K562 (cell line): ENCODE measurements at regions not wholly inside any gene's neighbourhood (a gene's known extent, or its start where the extent isn't known, plus 50 kb on each side); places are given as distances from the start of the nearest gene placed in this dataset.

Source experiments
- ATAC-seq: fragments of 200-7000 bp; cut with Tn5 transposase; 3 replicates; pipeline ENCODE4 v1.9.1; 2020; ENCODE audit warnings: moderate library complexity
- BruUV-seq: library from RNA; stranded (reverse); fragments of 400-500 nt; replicated peaks from 2 replicates; lab custom pipeline; 2021; lab: Mats Ljungman, UMichigan
- CTCF ChIA-PET: fragments of 300-600 bp; formaldehyde crosslinking; extraction: SDS; loops from one replicate; lab custom pipeline; 2021; ENCODE audit warnings: low intra/inter-chr PET ratio; lab: Yijun Ruan, JAX
- POLR2A ChIA-PET: fragments of 300-600, 350-650 bp; sonication (Branson Sonifier 250); formaldehyde crosslinking; extraction: SDS; loops from one replicate; lab custom pipeline; 2021; ENCODE audit warnings: antibody characterized with exemption, inconsistent platforms; lab: Yijun Ruan, JAX
- DNase-seq, 4 experiments: peaks; one replicate each; pipeline versions ENCODE4 v3.0.0 to v3.0.0-alpha.2; 2011 to 2018; ENCODE audit warnings: low spot score in 3 of 4, mixed read lengths in 3 of 4; ENCODE audit errors: extremely low read depth in 1 of 4
- FAIRE-seq: peaks from 2 replicates; lab custom pipeline; 2011; peaks lifted over from hg19 to GRCh38; lab: Jason Lieb, UNC
- H2AFZ ChIP-seq: 2 replicates; pipeline ENCODE4 v1.6.0; 2011; ENCODE audit warnings: low read depth, low read length, control low read depth, inconsistent platforms
- H3K27ac ChIP-seq: fragments of 200-600 bp; 3 replicates; pipeline ENCODE4 v1.8.0; 2011; ENCODE audit warnings: low read depth, mild to moderate bottlenecking, control low read depth, inconsistent platforms, low read length, moderate library complexity, mixed read lengths; ENCODE audit errors: extremely low read depth
- H3K27me3 ChIP-seq, 2 experiments: fragments of 300-600 bp in 1 of 2; 2 replicates in 1 of 2; 3 replicates in 1 of 2; pipeline versions ENCODE4 v1.6.0 to v1.8.0; 2011; ENCODE audit warnings: inconsistent platforms in 2 of 2, low read length in 2 of 2, mild to moderate bottlenecking in 1 of 2, mixed read lengths in 1 of 2, moderate library complexity in 1 of 2; ENCODE audit not compliant: control insufficient read depth in 2 of 2, insufficient read depth in 2 of 2
- H3K36me3 ChIP-seq: fragments of 300-600 bp; 3 replicates; pipeline ENCODE4 v1.8.0; 2011; ENCODE audit warnings: mild to moderate bottlenecking, low read length, inconsistent platforms; ENCODE audit not compliant: control insufficient read depth, insufficient read depth
- H3K4me1 ChIP-seq, 2 experiments: fragments of 200-600 bp in 1 of 2; replicated peaks in 1 of 2; 2 replicates in 1 of 2; 3 replicates in 1 of 2; pipeline versions ENCODE4 v1.5.1 to v1.8.0; 2011; ENCODE audit warnings: inconsistent platforms in 2 of 2, low read length in 2 of 2, mild to moderate bottlenecking in 1 of 2, mixed read lengths in 1 of 2, moderate library complexity in 1 of 2; ENCODE audit not compliant: control insufficient read depth in 2 of 2, insufficient read depth in 2 of 2
- H3K4me2 ChIP-seq: 2 replicates; pipeline ENCODE4 v1.6.1; 2011; ENCODE audit warnings: low read length, control low read depth, inconsistent platforms, mixed read lengths; ENCODE audit not compliant: insufficient read depth
- H3K4me3 ChIP-seq: fragments of 200-600 bp; sonication (generic), shearing (Covaris generic); 2 replicates; pipeline ENCODE4 v1.5.1; 2016; ENCODE audit warnings: control low read depth, inconsistent platforms
- H3K79me2 ChIP-seq: fragments of 200-600 bp; 3 replicates; pipeline ENCODE4 v1.8.0; 2011; ENCODE audit warnings: low read length, inconsistent platforms; ENCODE audit not compliant: control insufficient read depth, insufficient read depth
- H3K9ac ChIP-seq, 2 experiments: 2 replicates each; pipeline versions ENCODE4 v1.6.0 to v1.6.1; 2011; ENCODE audit warnings: low read depth in 2 of 2, low read length in 2 of 2, control low read depth in 1 of 2, inconsistent platforms in 1 of 2, mild to moderate bottlenecking in 1 of 2, mixed read lengths in 1 of 2; ENCODE audit not compliant: insufficient read depth in 1 of 2
- H3K9me1 ChIP-seq: one replicate; pipeline ENCODE4 v1.6.0; 2011; ENCODE audit warnings: inconsistent platforms, mild to moderate bottlenecking, low read length, moderate library complexity; ENCODE audit not compliant: control insufficient read depth, insufficient read depth
- H3K9me3 ChIP-seq: replicated peaks from 2 replicates; pipeline ENCODE4 v1.5.1; 2011; ENCODE audit warnings: low read depth, low read length, inconsistent platforms; ENCODE audit not compliant: control insufficient read depth, insufficient read depth
- H4K20me1 ChIP-seq: replicated peaks from 2 replicates; pipeline ENCODE4 v1.6.1; 2011; ENCODE audit warnings: low read length, inconsistent platforms, mixed read lengths; ENCODE audit not compliant: control insufficient read depth, insufficient read depth
- BRD9 ChIP-seq: fragments of 450-650 bp; IDR thresholded peaks from 2 replicates; pipeline ENCODE4 v1.6.1; 2018; ENCODE audit warnings: low read depth; ENCODE audit not compliant: partially characterized antibody
- FIP1L1 ChIP-seq: fragments of 200-400 bp; formaldehyde crosslinking; IDR thresholded peaks from 2 replicates; pipeline ENCODE4 v1.6.1; 2018; ENCODE audit warnings: mild to moderate bottlenecking, low read depth, low read length; ENCODE audit not compliant: poor library complexity, severe bottlenecking
- GABPB2 ChIP-seq: fragments of 250-450 bp; sonication (Bioruptor Pico); conservative IDR thresholded peaks from 2 replicates; pipeline ENCODE4 v1.5.1; 2021; ENCODE audit warnings: mild to moderate bottlenecking
- HSF4 ChIP-seq: fragments of 250-450 bp; sonication (Bioruptor Pico); IDR thresholded peaks from 2 replicates; pipeline ENCODE4 v2.1.2; 2022; ENCODE audit warnings: mild to moderate bottlenecking, moderate library complexity, borderline replicate concordance
- PCBP1 ChIP-seq: fragments of 200-400 bp; formaldehyde crosslinking; IDR thresholded peaks from 2 replicates; pipeline ENCODE4 v1.6.1; 2018; ENCODE audit warnings: mild to moderate bottlenecking, low read depth, low read length; ENCODE audit not compliant: poor library complexity, severe bottlenecking
- POLR2AphosphoS5 ChIP-seq: IDR thresholded peaks from 2 replicates; pipeline ENCODE4 v1.6.1; 2011; ENCODE audit warnings: mild to moderate bottlenecking, low read depth, low read length, moderate library complexity; ENCODE audit not compliant: control insufficient read depth, insufficient read depth
- POLR2G ChIP-seq: fragments of 200-400 bp; formaldehyde crosslinking; IDR thresholded peaks from 2 replicates; pipeline ENCODE4 v1.6.1; 2017; ENCODE audit warnings: low read depth, mild to moderate bottlenecking, antibody characterized with exemption, low read length, moderate library complexity
- PTRF ChIP-seq: fragments of 450-650 bp; IDR thresholded peaks from 2 replicates; pipeline ENCODE4 v1.6.1; 2016; ENCODE audit warnings: mild to moderate bottlenecking, missing genetic modification characterization, missing compliant biosample characterization
- RHOXF2B ChIP-seq: fragments of 250-450 bp; sonication (Bioruptor Pico); conservative IDR thresholded peaks from 2 replicates; pipeline ENCODE4 v1.5.1; 2021
- SMAD2 ChIP-seq: fragments of 150-350 bp; IDR thresholded peaks from 2 replicates; pipeline ENCODE4 v1.6.1; 2014; ENCODE audit warnings: low read depth, mild to moderate bottlenecking, low read length
- TFAM ChIP-seq: fragments of 250-450 bp; sonication (Bioruptor Pico); conservative IDR thresholded peaks from 2 replicates; pipeline ENCODE4 v1.5.0; 2021; ENCODE audit warnings: mild to moderate bottlenecking, moderate library complexity
- TSC22D4 ChIP-seq: fragments of 450-650 bp; IDR thresholded peaks from 2 replicates; pipeline ENCODE4 v1.6.1; 2016; ENCODE audit warnings: missing genetic modification characterization, missing biosample characterization, control low read depth
- ZNF3 ChIP-seq: fragments of 250-450 bp; sonication (Bioruptor Pico); IDR thresholded peaks from 2 replicates; pipeline ENCODE4 v1.5.0; 2021; ENCODE audit warnings: mild to moderate bottlenecking, moderate library complexity
- ZNF316 ChIP-seq: fragments of 450-650 bp; IDR thresholded peaks from 2 replicates; pipeline ENCODE4 v1.6.1; 2016
- ZNF408 ChIP-seq: fragments of 250-450 bp; sonication (Bioruptor Pico); IDR thresholded peaks from 2 replicates; pipeline ENCODE4 v1.4.0; 2020; ENCODE audit warnings: low read depth, mild to moderate bottlenecking, moderate library complexity
- ZNF764 ChIP-seq: fragments of 250-450 bp; sonication (Bioruptor Pico); IDR thresholded peaks from 2 replicates; pipeline ENCODE4 v1.4.0; 2020; ENCODE audit warnings: low read depth, mild to moderate bottlenecking, moderate library complexity
- ZSCAN29 ChIP-seq: fragments of 450-650 bp; IDR thresholded peaks from 2 replicates; pipeline ENCODE4 v1.6.1; 2017
- WGBS: fragments of 100-300 bp; shearing (Covaris generic); methylation state at CpG from one replicate; pipeline ENCODE4 v1.1.6; 2016; ENCODE audit warnings: low coverage, mixed read lengths; ENCODE audit not compliant: insufficient coverage; ENCODE audit errors: missing lambda C conversion rate; 5-methylcytosine and 5-hydroxymethylcytosine counted together
- in situ Hi-C: fragments of 300-500 bp; cut with MboI; formaldehyde crosslinking; loops from 4 replicates; pipeline ENCODE4 v1.15.0; 2018; ENCODE audit warnings: inconsistent platforms, mixed read lengths
- intact Hi-C: fragments of 100-400 bp; cut with micrococcal nuclease; formaldehyde crosslinking; loops from 2 replicates; pipeline ENCODE4 v1.14.2; 2022
- TF ChIP-seq, protein P1 (sequence below): fragments of 450-650 bp; formaldehyde crosslinking; IDR thresholded peaks from 2 replicates; pipeline ENCODE4 v1.4.0; 2020; ENCODE audit warnings: mild to moderate bottlenecking, moderate library complexity

- in situ Hi-C loops (no loop called here), intact Hi-C loops (no loop called here)
- H3K9ac ChIP-seq: no peak overlapping the region
- H3K9me3 ChIP-seq: no peaks in the 10 kb centered on the region
- ChIA-PET CTCF (no interaction called here), POLR2A (no interaction called here)
- FAIRE-seq (no peak), ATAC-seq (no peak), DNase-seq (no peak)
- no peaks in the 10 kb centered on the region for H4K20me1 ChIP-seq
- no TSS peak for BruUV-seq
- peaks cover 9% of the 10 kb centered on the region; the same call in 2 of the 3 replicates for H3K79me2 ChIP-seq
- H3K9me1 ChIP-seq: no peaks in the 10 kb centered on the region
- H3K4me3 ChIP-seq: no peak overlapping the region
- no peak overlapping the region for H3K27ac ChIP-seq
- 29% methylated on average over 2 of the region's 2 CpGs for WGBS
- H3K27me3 ChIP-seq: no peaks in the 10 kb centered on the region
- H3K4me1 ChIP-seq: no peaks in the 10 kb centered on the region
- no peak overlapping the region for H2AFZ ChIP-seq
- TF ChIP-seq TFAM (CRISPR knock-in tag) (no peak), ZSCAN29 (no peak), PTRF (tag) (no peak), FIP1L1 (no peak), ZNF408 (CRISPR knock-in tag) (no peak), POLR2AphosphoS5 (no peak), SMAD2 (no peak), ZNF764 (CRISPR knock-in tag) (no peak), TSC22D4 (tag) (no peak), POLR2G (no peak), BRD9 (no peak), RHOXF2B (CRISPR knock-in tag) (no peak), ZNF316 (no peak), ZNF3 (CRISPR knock-in tag) (no peak), PCBP1 (no peak), GABPB2 (CRISPR knock-in tag) (no peak), HSF4 (CRISPR knock-in tag) (no peak)
- TF ChIP-seq, protein P1, sequence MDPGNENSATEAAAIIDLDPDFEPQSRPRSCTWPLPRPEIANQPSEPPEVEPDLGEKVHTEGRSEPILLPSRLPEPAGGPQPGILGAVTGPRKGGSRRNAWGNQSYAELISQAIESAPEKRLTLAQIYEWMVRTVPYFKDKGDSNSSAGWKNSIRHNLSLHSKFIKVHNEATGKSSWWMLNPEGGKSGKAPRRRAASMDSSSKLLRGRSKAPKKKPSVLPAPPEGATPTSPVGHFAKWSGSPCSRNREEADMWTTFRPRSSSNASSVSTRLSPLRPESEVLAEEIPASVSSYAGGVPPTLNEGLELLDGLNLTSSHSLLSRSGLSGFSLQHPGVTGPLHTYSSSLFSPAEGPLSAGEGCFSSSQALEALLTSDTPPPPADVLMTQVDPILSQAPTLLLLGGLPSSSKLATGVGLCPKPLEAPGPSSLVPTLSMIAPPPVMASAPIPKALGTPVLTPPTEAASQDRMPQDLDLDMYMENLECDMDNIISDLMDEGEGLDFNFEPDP: no peak
- peaks cover 39% of the 10 kb centered on the region; the same call in 2 of the 3 replicates for H3K36me3 ChIP-seq
- H3K4me2 ChIP-seq: no peak overlapping the region
These were observed 60.5 kb upstream of the IRX5 start for GRCh38 chr16:54870151-54870550.
